ENCODE measurements at regions not wholly inside any gene's neighbourhood (a gene's known extent, or its start where the extent isn't known, plus 50 kb on each side); places are given as distances from the start of the nearest gene placed in this dataset.

DNA sequence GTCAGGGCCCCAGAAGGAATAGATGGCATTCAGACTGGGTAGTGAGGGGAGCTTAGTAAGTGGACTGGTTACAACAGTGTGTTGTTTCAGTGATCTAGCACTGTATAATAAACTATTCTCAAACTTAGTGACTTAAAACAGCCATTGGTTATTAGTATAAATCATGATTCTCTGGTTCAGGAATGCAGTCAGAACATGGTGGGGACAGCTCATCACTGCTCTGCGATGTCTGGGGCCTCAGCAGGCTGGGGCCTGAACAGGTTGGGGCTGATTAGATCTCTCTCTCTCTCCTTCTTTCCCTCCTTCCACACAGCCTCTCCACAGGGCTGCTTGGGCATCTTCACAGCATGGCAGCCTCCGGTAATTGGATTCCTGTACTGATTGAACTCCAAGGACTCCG is 160.4 kb downstream of the GATB start:
- DNase-seq (ENCODE audit: extremely low read depth, low read depth, low spot score): no peak

DNA sequence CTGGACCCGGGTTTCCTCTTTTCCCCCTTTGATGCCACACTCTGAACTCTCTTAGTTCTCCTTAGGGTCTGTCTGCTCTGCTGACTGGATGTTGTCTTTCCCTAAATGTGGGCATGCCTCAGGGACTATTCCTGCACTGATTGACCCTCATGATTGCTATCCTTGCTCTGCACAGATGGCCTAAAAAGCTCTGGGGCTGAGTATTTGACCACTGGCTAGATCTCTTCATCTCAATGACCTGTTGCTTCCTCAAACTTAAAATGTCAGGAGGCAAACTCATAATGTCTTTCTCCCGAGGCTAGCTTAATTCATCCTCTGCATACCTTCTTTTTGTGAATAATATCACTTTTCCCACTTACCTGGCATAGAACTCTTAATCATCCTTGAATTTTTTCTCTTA is 157.4 kb downstream of the GATB start:
- no peak for DNase-seq (ENCODE audit: extremely low read depth, low read depth, low spot score)

DNA sequence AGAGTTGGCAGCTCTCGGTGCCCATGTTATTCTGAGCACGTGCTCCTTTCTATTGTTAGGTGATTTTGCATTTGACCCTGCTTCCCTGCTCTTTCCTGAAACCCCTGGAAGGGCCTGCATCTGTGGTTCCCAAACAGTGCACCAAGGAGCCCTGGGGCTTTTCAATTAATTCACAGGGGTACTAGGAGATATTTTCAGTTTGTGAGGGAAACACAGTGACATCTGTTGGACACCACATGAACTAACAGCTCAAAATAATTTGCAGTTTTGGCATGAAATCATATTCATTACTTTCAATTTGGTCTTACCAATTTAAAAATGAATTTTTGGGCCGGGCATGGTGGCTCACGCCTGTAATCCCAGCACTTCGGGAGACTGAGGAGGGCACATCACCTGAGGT is 156.6 kb downstream of the GATB start:
- no peak for DNase-seq (ENCODE audit: extremely low read depth, low read depth, low spot score)

DNA sequence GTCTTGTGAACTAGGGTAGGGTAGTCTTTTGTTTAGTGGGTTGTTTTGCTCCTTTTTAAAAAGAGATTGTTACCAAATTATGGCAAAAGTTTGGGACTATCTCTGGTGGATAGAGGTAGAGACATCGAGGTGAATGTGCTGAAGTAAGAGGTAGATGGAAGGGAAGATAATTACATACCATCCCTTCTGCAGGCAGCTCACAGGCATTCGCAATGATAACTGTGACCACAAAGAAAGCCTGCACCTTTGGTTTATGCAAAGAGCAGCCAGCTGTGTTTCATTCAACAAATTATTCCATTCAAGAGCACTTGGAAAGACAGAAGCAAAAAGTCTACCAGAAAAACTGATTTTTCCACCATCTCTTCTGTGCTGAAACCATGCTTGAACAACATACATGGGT is 155.6 kb downstream of the GATB start:
- DNase-seq (ENCODE audit: extremely low read depth, low read depth, low spot score): no peak

DNA sequence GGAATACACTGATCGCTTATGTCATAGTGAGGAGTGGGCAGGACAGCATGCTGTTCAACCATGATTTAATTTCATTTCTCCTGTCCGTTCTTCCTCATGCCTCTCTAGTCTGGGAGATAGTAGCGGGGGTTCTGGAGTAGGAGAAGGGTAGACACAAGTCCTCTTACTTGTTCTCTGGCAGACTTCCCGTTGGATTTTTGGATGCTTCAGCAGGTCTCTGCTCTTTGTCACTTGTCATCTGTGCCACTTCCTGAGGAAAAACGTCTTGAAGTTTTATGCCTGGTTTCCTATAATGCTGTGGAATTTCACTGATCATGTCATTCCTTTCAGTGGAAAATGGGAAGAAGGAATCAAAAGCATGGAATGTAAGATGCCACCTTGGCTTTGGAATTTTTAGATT is 154.7 kb downstream of the GATB start:
- no peak for DNase-seq (ENCODE audit: extremely low read depth, low read depth, low spot score)

DNA sequence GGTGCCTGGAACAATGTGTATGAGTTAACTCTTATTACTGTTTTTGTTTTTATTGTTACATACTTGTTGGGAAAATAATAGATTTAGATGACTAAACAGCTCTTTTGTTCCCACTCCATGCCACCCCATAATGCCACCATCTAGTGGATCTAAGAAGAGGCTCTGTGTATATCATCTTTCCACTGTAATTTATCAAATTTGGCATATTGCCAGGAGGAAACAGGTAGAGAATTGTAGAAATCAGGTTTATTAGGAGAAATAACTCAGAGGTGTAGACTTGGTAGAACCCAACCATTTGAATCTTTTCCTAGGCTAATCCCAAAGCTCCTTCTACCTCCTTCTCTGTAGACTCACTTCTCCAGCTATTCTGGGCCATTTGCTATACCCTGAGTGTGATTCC is 150.6 kb downstream of the GATB start:
- DNase-seq (ENCODE audit: extremely low read depth, low read depth, low spot score): no peak

DNA sequence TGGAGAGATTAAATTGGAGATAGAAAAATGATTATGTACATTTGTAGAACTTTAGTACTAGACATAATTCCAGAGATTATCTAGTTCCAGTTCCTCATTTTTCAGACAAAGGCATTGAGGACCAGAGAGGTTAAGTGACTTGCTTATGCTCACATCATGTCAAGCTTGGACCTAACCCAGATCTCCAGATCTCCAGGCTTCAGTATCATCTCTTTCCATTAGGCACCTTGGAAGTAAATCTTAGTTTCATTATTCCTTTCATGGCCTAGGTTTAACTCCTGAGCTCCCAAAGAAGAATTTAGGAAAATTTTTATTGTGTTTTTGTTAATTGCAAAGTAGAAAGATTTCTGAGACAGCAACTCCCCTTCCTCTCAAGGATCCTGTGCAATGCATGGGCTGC is 148.8 kb downstream of the GATB start:
- DNase-seq (ENCODE audit: extremely low read depth, low read depth, low spot score): no peak

DNA sequence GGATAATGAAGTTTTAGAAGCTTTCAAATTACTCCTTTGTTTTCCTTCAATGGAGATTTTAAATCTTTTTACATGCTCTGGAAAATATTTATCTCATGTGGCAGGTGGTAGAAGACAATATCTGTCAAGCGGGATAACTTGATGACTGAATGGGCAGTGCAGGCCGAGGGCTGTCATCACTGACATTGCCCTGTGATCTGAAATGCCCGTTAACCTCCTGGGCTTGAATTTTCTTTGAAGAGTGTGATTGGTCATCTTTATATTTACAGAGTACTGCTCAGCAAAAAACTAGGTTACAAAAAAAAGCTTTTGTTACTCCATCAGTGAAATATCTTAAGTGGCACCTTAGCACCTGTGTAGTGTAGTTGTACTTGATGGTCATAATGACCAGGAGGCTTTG is 147.5 kb downstream of the GATB start:
- no peak for DNase-seq (ENCODE audit: extremely low read depth, low read depth, low spot score)

DNA sequence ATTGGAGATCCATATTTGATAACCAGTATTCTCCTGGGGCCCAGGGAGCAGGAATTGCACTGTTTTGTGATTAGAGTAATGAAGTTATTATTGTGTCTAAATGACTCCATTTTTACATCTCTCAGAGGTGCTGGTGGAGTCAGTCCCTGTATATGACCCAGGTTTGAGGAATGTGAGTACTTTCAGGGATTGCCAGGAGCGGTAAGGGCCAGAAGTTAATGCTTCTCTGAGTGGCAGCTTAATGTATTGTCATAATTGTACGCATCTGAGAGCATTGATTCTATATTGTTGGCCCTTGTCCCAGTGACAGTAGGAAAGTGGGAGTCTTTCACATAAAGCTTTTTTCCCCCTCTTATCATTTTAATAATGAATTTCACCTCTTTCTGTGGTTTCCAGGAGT is 146.2 kb downstream of the GATB start:
- no peak for DNase-seq (ENCODE audit: extremely low read depth, low read depth, low spot score)

DNA sequence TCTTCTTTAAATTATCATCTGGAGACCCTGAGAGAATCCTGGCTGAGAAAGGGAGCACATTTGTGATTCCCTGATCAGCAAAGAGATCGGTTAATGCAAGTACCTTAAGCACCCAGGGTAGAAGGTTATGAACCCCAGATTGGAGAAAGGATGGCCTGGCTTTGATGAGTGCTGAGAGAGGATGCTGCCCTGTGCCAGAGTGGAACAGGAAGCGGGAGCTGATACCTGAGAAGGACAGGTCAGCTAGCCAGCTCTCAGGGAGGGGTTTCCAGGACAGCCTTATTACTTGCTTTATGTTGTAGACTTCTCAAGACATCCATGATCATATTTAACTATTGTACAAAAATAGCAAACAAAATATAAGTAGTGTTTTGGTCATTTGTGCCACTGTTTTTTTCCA is 141.9 kb downstream of the GATB start:
- no peak for DNase-seq (ENCODE audit: extremely low read depth, low read depth, low spot score)

DNA sequence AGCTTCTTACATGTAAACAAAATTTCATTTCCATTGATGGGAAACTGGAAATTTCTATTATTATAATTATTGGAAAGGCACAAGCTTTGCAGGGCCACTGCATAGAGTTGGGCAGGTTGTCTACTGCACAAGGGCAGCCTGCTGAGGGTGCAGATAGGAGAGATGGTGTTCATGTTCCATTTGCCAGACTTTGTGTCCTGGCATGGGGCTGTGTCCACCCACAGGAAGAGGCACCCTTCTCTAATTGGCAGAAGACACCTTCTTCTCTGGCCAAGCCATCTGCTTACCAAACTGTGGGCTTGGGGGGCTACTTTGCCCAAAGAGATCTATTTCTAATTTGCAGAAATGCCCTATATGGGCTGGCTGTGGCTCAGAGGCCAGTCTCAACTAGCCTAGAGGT is 140.7 kb downstream of the GATB start:
- DNase-seq (ENCODE audit: extremely low read depth, low read depth, low spot score): no peak
